Activated naive CD4-positive, alpha-beta T cell treated with Interleukin-2 at 50 U/mL for 16 hours (primary cell): ENCODE measurements at regions not wholly inside any gene's neighbourhood (a gene's known extent, or its start where the extent isn't known, plus 50 kb on each side); places are given as distances from the start of the nearest gene placed in this dataset.
"Not testable (repeated sequence)": the region's sequence is repeated elsewhere in the genome, so short reads cannot be mapped to it uniquely, and the experiment has no call there.

Experiments used
- DNase-seq: peaks from one replicate; pipeline ENCODE4 v3.0.0-alpha.2; 2020

GRCh38 chr6:134778431-134778830 is 171.5 kb downstream of the ALDH8A1 start:
- no peak for DNase-seq

- no peak for DNase-seq
These were observed 175.7 kb downstream of the ALDH8A1 start for GRCh38 chr6:134774201-134774638.

DNA sequence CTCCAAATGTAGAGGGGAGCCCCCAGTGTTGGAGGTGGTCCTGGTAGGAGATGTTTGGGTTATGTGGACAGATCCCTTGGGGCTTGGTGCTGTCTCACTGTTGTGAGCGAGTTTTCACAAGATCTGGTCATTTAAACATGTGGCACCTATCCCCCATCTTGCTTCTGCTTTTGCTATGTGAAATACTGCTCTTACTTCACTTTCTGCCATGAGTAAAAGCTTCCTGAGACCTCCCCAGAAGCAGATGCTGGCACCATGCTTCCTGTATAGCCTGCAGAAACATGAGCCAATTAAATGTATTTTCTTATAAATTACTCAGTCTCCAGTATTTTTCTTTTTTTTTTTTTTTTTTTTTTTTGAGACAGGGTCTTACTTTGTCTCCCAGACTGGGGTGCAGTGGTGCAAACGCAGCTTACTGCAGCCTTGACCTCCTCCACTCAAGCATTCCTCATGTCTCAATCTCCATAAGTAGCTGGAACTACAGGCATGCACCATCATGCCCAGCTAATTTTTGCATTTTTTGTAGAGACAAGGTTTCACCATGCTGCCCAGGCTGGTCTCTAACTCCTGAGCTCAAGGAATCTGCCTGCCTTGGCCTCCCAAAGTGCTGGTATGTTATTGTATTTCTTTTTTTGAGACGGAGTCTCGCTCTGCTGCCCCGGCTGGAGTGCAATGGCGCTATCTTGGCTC is 177.1 kb downstream of the ALDH8A1 start:
- no peak for DNase-seq

GRCh38 chr6:134768931-134769330 is 181.0 kb downstream of the ALDH8A1 start:
- DNase-seq, result no peak

DNA sequence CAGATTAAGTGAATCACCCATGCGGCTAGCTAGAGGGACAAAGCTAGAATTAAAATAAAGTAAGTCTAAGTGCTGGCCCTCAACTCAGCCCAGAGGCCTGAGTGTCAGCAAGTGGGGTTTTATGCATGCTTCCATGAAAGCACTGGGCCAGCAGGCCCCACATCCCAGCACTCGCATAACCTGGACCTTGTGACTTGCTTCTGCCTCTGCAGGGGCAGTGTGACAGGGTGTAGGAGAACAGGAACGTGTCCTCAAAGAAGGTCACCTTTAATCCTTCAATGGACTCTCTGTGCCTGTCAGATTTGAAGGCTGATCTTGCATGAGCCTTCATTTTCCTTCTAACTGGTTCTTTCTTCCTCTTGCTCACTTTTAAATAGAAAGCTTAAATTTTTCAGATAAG is 183.4 kb downstream of the ALDH8A1 start:
- no peak for DNase-seq

DNA sequence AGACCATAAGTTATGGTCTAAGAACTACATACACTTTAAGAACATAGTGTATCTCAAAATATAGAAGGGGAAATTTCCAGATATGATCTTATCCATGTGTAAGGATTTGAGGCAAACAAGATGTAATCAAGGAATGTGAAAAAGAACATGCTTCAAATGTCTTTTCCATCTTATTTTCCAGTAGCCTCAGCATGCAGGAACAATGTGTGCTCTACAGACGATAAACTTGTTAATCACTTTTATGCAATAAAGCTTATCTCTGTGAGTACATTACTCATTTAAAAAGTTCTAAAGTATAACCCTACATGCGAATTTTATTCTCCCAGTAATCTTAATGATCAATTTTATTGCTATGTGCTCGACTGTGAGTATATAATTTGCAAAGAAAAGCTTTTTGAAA is 185.2 kb downstream of the ALDH8A1 start:
- DNase-seq, result no peak

DNA sequence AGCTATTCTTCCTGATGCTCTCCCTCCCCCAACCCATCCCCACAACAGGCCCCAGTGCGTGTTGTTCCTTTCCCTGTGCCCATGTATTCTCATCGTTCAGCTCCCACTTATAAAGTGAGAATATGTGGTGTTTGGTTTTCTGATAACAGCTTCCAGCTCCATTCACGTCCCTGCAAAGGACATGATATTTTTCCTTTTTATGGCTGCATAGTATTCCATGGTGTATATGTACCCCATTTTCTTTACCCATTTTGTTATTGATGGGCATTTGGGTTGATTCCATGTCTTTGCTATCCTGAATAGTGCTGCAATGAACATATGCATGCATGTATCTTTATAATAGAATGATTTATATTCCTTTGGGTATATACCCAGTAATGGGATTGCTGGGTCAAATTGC is 186.3 kb downstream of the ALDH8A1 start:
- DNase-seq, result not testable (repeated sequence)

GRCh38 chr6:134758621-134759020 is 191.3 kb downstream of the ALDH8A1 start:
- no peak for DNase-seq

DNA sequence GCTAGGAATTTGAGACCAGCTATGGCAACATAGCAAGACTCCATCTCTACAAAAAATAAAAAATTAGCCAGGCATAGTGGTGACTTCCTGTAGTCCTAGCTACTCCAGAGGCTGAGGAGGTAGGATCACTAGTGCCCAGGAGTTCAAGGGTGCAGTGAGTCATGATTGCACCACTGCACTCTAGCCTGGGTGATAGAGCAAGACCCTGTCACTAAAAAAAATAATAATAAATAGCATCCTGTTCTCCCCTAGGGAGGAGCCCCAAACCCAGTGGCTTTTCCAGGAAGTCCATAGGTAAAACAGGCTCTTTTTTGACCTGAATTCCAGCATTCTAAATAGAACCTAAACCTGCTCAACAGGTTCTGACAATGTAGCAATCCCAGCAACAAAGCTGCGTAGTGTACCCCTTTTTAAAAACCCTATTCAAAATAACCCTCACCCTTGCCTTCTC is 192.0 kb downstream of the ALDH8A1 start:
- no peak for DNase-seq

DNA sequence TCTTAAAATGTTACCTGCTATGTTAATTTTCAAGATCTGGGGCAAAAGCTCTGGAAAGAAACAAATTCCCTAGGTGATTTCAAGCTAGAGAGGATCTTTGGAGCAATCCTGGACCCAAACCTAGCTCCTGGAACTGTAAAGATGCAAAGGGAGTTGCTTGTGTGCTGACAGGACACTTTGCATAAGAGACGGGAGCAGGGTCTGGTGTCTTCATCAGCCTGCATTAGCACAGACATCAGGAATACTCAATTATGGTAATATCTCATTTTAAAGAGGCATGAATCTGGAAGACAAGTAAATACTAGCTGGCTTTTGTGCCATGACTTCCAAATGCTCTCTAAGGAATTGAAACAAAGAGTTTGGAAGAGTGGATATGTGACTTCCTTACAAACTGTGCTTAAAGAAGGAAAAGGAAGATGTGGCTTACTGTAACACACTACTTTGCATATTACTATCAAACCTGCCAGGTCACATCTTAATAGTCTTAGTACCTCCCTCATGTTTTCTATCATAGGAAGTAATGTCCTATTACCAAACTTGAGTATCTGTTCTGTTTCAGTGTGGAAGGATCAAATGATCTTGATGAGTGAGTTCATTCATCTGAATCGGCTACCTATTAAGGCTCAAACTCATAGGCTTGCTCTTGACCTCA is 193.4 kb downstream of the ALDH8A1 start:
- no peak for DNase-seq

DNA sequence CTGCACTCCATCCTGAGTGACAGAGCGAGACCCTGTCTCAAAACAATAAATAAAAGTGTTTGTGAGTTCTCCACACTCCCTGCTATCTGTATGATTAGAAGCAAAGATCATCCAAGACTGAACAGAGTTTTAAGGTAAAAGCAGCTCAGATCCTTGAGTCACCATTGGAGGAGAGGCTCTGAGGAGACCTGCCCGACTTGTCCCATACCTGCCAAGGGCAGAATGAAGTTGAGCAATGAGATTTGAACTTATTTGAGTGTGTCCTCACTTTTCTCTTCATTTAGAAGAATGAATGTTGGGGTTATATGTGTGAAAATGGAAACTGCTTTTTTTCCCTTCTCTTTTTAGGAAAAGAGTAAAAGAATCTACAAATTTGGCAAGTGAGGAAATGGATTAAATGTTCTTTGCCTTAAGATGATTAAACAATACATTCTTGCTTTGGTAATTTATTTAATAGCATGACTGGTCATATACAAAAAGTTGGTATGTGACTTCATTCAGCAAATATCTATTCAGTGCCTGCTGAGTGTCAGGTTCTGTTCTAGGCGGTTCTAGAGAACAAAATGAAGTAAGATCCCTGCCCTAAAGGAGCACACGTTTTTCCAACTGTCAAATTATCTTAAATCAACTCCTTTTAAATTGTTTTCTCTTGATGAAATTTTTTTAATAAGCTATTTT is 195.7 kb downstream of the ALDH8A1 start:
- DNase-seq, result no peak

DNA sequence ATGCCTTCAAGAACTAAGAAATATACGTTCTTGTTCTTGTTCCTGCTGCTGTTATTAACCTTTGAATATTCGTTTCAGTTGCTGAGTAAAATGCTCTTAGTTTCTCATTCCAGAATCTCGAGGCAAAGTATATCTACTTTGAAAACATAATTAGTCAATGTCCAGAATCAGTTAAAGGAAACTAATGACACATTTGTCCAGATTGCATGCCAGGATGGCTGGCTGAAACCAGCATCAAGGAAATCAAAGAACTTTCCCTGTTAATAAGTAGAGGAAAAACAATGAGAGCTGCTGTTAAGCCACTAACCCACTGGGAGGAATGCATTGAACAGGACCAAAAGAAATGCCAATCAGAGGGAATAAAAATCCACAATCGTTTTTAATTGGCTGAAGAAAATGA is 196.9 kb downstream of the ALDH8A1 start:
- DNase-seq, result no peak

DNA sequence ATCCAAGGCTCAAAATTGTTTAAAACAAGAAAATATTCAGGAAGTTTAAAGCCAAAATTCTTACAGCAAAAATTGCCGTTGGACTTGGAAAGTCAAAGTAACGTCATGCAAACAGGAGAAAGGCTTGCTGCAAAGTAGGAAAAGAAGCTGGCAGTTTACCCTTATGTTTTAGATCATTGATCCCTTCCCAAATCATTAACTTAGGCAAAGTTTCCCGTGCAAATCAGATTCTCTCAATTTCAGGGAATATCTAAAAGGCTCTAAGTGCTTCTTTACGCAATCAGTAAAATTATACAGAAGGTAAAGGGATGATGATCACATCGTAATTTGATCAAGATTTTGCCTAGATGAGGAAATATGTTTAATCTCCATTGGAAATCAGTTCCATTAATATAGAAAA is 197.5 kb downstream of the ALDH8A1 start:
- no peak for DNase-seq

- DNase-seq, result no peak
These were observed 199.2 kb downstream of the ALDH8A1 start for GRCh38 chr6:134750669-134751068.

GRCh38 chr6:134748484-134748883 is 201.4 kb downstream of the ALDH8A1 start:
- no peak for DNase-seq

DNA sequence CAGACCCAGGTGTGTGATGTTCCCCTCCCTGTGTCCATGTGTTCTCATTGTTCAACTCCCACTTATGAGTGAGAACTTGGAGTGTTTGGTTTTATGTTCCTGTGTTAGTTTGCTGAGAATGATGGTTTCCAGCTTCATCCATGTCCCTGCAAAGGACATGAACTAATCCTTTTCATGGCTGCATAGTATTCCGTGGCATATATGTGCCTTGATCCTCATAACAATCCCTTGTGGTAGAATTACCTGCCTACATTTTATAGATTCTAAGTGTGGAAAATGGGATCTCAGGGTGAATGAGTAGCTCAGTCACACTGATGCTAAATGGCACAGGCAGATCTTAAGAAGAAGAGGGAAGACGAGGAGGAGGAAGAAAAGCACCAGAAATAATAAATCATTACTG is 202.7 kb downstream of the ALDH8A1 start:
- not testable (repeated sequence) for DNase-seq

DNA sequence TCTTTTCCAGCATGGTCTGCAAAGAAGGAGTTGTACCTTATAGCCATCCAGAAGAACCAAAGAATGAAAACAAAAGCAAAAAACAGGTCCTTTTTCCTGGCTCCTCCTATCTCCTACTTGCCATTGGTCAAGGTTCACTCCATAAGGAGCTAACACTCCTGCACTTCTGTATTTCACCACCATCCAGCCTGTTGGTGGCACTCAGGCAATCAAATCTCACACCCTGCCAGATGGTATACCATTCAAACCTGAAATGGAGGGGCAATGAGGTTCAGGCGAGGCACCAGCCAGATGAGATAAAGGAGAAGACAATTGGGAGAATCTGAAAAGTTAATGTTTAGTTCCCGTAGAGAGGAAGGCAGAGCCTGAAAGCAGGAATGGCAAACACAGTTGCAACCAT is 203.8 kb downstream of the ALDH8A1 start:
- DNase-seq, result no peak

DNA sequence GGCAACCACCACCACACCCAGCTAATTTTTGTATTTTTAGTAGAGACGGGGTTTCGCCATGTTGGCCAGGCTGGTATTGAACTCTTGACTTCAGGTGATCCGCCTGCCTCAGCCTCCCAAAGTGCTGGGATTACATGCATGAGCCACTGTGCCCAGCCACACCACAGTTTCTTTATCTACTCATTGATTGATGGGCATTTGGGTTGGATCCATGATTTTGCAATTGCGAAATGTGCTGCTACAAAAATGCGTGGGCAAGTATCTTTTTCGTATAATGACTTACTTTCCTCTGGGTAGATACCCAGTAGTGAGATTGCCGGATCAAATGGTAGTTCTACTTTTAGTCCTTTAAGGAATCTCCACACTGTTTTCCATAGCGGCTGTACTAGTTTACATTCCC is 204.7 kb downstream of the ALDH8A1 start:
- DNase-seq, result not testable (repeated sequence)

DNA sequence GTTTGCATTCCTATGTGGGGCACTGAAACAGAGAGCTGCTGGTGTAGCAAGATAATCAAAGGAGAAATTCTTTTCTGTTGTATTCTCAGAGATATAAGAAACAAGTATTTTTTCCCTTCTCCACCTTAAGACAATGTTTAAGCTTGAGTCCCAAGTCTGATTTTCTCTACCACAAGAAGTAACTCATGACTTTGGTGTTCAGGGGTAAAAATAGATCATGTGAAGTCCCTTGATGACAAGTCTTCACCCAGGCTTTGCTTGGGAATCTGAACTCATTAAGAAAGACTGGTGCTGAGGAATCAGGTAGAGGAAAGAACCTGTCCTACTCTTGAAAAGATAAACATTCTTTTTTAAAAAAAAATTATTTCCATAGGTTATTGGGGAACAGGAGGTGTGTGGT is 205.6 kb downstream of the ALDH8A1 start:
- no peak for DNase-seq

GRCh38 chr6:134741200-134741536 is 208.7 kb downstream of the ALDH8A1 start:
- no peak for DNase-seq

DNA sequence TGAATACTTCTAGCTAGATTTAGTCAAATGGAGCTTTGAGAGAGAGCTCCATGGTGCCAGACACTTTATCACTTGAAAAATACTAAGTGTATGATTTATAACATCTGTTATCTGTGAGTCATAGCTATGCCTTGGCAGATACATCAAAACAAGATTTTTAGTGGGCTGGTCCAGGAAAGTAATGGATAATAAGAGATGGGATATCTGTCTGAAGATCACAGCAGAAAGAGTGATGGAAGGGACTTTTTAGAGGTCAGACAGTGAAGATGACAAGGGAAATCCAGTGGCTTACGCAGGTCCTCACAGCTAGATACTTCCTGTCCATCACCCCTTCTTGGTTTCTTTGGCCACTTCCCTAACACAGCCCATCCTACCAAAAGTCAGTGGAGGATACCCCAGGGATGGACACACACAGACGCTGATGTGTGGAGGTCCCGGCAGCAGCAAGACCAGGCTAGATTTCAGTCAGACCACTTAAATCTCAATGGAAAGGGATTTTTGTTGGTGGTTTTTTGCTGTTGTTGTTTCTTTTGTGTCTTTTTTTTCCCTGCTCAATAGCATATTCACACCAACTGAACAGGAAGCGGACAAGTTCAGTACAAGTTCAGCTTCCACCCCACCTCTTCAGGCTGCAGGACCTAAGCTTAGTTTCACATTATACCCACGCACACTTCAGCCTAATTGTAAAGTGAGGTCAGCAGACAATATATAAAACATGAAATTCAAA is 209.3 kb downstream of the ALDH8A1 start:
- no peak for DNase-seq

GRCh38 chr6:134740027-134740373 is 209.9 kb downstream of the ALDH8A1 start:
- DNase-seq, result no peak

DNA sequence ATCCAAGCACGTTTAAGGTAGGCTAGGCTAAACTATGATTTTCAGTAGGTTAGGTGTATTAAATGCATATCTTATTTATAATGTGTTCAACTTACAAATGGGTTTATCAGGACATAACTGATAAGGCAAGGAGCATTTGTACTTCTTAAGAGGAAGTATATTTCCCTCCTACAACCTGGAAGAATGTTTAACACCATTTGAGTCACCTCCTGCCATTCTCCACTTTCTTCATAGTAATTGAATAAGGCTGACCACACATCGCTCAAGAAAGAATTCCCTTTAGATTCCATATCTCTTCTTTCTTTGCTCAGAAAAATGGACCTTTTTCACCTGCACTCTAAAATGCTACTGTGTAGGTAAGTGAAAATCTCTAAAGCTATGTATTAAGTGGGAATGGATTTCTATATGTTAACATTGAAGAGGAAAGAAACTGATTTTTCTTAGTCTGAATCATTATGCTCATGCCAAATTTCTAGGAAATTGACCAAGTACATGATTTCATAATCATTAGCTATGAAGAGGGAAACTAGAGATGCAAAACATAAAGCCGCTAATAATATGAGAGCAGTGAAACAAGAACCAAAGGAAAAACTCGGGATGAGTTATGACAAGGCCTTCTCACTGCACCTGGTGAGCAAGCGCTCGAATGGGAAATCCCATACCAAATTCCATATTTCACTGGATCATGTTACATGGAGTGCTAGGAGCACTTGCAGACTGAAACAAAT is 210.4 kb downstream of the ALDH8A1 start:
- DNase-seq, result no peak
